Stimulated activated naive CD8-positive, alpha-beta T cell treated with anti-CD3 and anti-CD28 coated beads, Interleukin-15, Interleukin-2, amounts not matched to agents 100 U/mL and 50 U/mL, for 24 hours (primary cell): ENCODE measurements at regions not wholly inside any gene's neighbourhood (a gene's known extent, or its start where the extent isn't known, plus 50 kb on each side); places are given as distances from the start of the nearest gene placed in this dataset.
A peak's percentile ranks its signal among the peaks of the same experiment; 100 is the strongest.

Source experiments
- ATAC-seq: fragments of 150-1000 bp; cut with Tn5 transposase; one replicate; pipeline ENCODE4 v1.10.0; 2021
- DNase-seq: peaks from one replicate; pipeline ENCODE4 v3.0.0; 2021

- DNase-seq, result no peak
- ATAC-seq, result no peak
Observed at GRCh38 chr13:21965095-21965494, 294.2 kb downstream of the FGF9 start.

GRCh38 chr13:21966014-21966413 lies 295.1 kb downstream of the FGF9 start:
- DNase-seq (no peak), ATAC-seq (no peak)

GRCh38 chr13:21967871-21968270 lies 297.0 kb downstream of the FGF9 start:
- ATAC-seq, result no peak
- DNase-seq, result no peak

GRCh38 chr13:21970172-21970571 lies 299.3 kb downstream of the FGF9 start:
- ATAC-seq (no peak), DNase-seq (no peak)

- DNase-seq (no peak), ATAC-seq (no peak)
Observed at GRCh38 chr13:21970918-21971317, 300.0 kb downstream of the FGF9 start.

- no peak for ATAC-seq
- no peak for DNase-seq
Observed at GRCh38 chr13:21971662-21972621, 301.1 kb downstream of the FGF9 start.

- peak; percentile 15 for DNase-seq
- peak; percentile 34 for ATAC-seq
Observed at GRCh38 chr13:21973437-21974125, 302.7 kb downstream of the FGF9 start.

GRCh38 chr13:21974741-21975140 lies 303.9 kb downstream of the FGF9 start:
- ATAC-seq, result no peak
- DNase-seq, result no peak

- DNase-seq (no peak), ATAC-seq (no peak)
Observed at GRCh38 chr13:21976159-21976558, 305.3 kb downstream of the FGF9 start.

- ATAC-seq (no peak), DNase-seq (no peak)
Observed at GRCh38 chr13:21979161-21979806, 308.4 kb downstream of the FGF9 start.

- no peak for DNase-seq
- no peak for ATAC-seq
Observed at GRCh38 chr13:21980049-21980448, 309.2 kb downstream of the FGF9 start.

- ATAC-seq, result no peak
- no peak for DNase-seq
Observed at GRCh38 chr13:21984156-21984555, 313.3 kb downstream of the FGF9 start.

- no peak for DNase-seq
- ATAC-seq, result no peak
Observed at GRCh38 chr13:21986602-21987001, 315.7 kb downstream of the FGF9 start.

GRCh38 chr13:21987793-21988192 lies 316.9 kb downstream of the FGF9 start:
- ATAC-seq (peak; percentile 19), DNase-seq (no peak)

- no peak for ATAC-seq
- no peak for DNase-seq
Observed at GRCh38 chr13:21988624-21989023, 317.8 kb downstream of the FGF9 start.

- no peak for ATAC-seq
- no peak for DNase-seq
Observed at GRCh38 chr13:21996049-21996448, 325.2 kb downstream of the FGF9 start.

GRCh38 chr13:21997726-21998125 lies 326.9 kb downstream of the FGF9 start:
- ATAC-seq, result no peak
- no peak for DNase-seq

- DNase-seq (no peak), ATAC-seq (no peak)
Observed at GRCh38 chr13:21998279-21998990, 327.6 kb downstream of the FGF9 start.

GRCh38 chr13:21999666-22000065 lies 328.8 kb downstream of the FGF9 start:
- DNase-seq (no peak), ATAC-seq (no peak)

- no peak for DNase-seq
- no peak for ATAC-seq
Observed at GRCh38 chr13:22000191-22000590, 329.3 kb downstream of the FGF9 start.

GRCh38 chr13:22001336-22001735 lies 330.5 kb downstream of the FGF9 start:
- no peak for DNase-seq
- no peak for ATAC-seq

GRCh38 chr13:22002893-22003292 lies 332.0 kb downstream of the FGF9 start:
- DNase-seq, result no peak

More at GRCh38 chr13:22002893-22003292, 332.0 kb downstream of the FGF9 start:
- no peak for ATAC-seq
